ENCODE measurements at regions not wholly inside any gene's neighbourhood (a gene's known extent, or its start where the extent isn't known, plus 50 kb on each side); places are given as distances from the start of the nearest gene placed in this dataset.
"Not testable (repeated sequence)": the region's sequence is repeated elsewhere in the genome, so short reads cannot be mapped to it uniquely, and the experiment has no call there.

GRCh38 chr2:2503864-2504418 lies 172.9 kb upstream of the MYT1L start:
- no peak for DNase-seq (ENCODE audit: low read depth, low spot score)
- no peak overlapping the region for H3K27ac ChIP-seq

GRCh38 chr2:2502201-2502549 lies 171.1 kb upstream of the MYT1L start:
- no peak overlapping the region for H3K27ac ChIP-seq
- DNase-seq (ENCODE audit: low read depth, low spot score), result no peak

GRCh38 chr2:2501454-2502200 lies 170.6 kb upstream of the MYT1L start:
- no peak overlapping the region for H3K27ac ChIP-seq
- no peak for DNase-seq (ENCODE audit: low read depth, low spot score)

GRCh38 chr2:2495606-2496005 lies 164.5 kb upstream of the MYT1L start:
- H3K27ac ChIP-seq, result no peak overlapping the region
- DNase-seq (ENCODE audit: low read depth, low spot score), result no peak

GRCh38 chr2:2493496-2493895 lies 162.4 kb upstream of the MYT1L start:
- no peak overlapping the region for H3K27ac ChIP-seq
- no peak for DNase-seq (ENCODE audit: low read depth, low spot score)

- DNase-seq (ENCODE audit: low read depth, low spot score), result no peak
- H3K27ac ChIP-seq, result no peak overlapping the region
These were observed 161.7 kb upstream of the MYT1L start for GRCh38 chr2:2492800-2493199.

GRCh38 chr2:2491964-2492363 lies 160.9 kb upstream of the MYT1L start:
- no peak for DNase-seq (ENCODE audit: low read depth, low spot score)
- no peak overlapping the region for H3K27ac ChIP-seq

- no peak for DNase-seq (ENCODE audit: low read depth, low spot score)
- no peak overlapping the region for H3K27ac ChIP-seq
These were observed 153.2 kb upstream of the MYT1L start for GRCh38 chr2:2484301-2484700.

GRCh38 chr2:2482851-2483250 lies 151.8 kb upstream of the MYT1L start:
- no peak overlapping the region for H3K27ac ChIP-seq
- DNase-seq (ENCODE audit: low read depth, low spot score), result no peak

- no peak overlapping the region for H3K27ac ChIP-seq
- no peak for DNase-seq (ENCODE audit: low read depth, low spot score)
These were observed 141.8 kb upstream of the MYT1L start for GRCh38 chr2:2472881-2473280.

GRCh38 chr2:2472044-2472443 lies 141.0 kb upstream of the MYT1L start:
- no peak for DNase-seq (ENCODE audit: low read depth, low spot score)

GRCh38 chr2:2466534-2466933 lies 135.5 kb upstream of the MYT1L start:
- no peak for DNase-seq (ENCODE audit: low read depth, low spot score)
- H3K27ac ChIP-seq, result no peak overlapping the region

More at GRCh38 chr2:2472044-2472443, 141.0 kb upstream of the MYT1L start:
- no peak overlapping the region for H3K27ac ChIP-seq

- no peak overlapping the region for H3K27ac ChIP-seq
- no peak for DNase-seq (ENCODE audit: low read depth, low spot score)
These were observed 133.6 kb upstream of the MYT1L start for GRCh38 chr2:2464643-2465042.

- DNase-seq (ENCODE audit: low read depth, low spot score), result no peak
- H3K27ac ChIP-seq, result no peak overlapping the region
These were observed 133.0 kb upstream of the MYT1L start for GRCh38 chr2:2464094-2464493.

- DNase-seq (ENCODE audit: low read depth, low spot score), result peak; percentile 52
These were observed 125.6 kb upstream of the MYT1L start for GRCh38 chr2:2456721-2457120.

GRCh38 chr2:2455151-2455550 lies 124.1 kb upstream of the MYT1L start:
- peak; percentile 48 for DNase-seq (ENCODE audit: low read depth, low spot score)
- peak overlapping the region; percentile 40 for H3K27ac ChIP-seq

More at GRCh38 chr2:2456721-2457120, 125.6 kb upstream of the MYT1L start:
- H3K27ac ChIP-seq, result peak overlapping the region; percentile 18

GRCh38 chr2:2452961-2453360 lies 121.9 kb upstream of the MYT1L start:
- DNase-seq (ENCODE audit: low read depth, low spot score), result no peak
- H3K27ac ChIP-seq, result no peak overlapping the region

- DNase-seq (ENCODE audit: low read depth, low spot score); H3K27ac ChIP-seq: not testable (repeated sequence)
These were observed 120.2 kb upstream of the MYT1L start for GRCh38 chr2:2451275-2451674.

GRCh38 chr2:2448178-2448577 lies 117.1 kb upstream of the MYT1L start:
- no peak overlapping the region for H3K27ac ChIP-seq
- no peak for DNase-seq (ENCODE audit: low read depth, low spot score)

- DNase-seq (ENCODE audit: low read depth, low spot score), result no peak
- H3K27ac ChIP-seq, result no peak overlapping the region
These were observed 91.5 kb upstream of the MYT1L start for GRCh38 chr2:2422621-2423020.

- DNase-seq (ENCODE audit: low read depth, low spot score), result no peak
- H3K27ac ChIP-seq, result no peak overlapping the region
These were observed 82.5 kb upstream of the MYT1L start for GRCh38 chr2:2413525-2413924.

- no peak overlapping the region for H3K27ac ChIP-seq
- no peak for DNase-seq (ENCODE audit: low read depth, low spot score)
These were observed 79.9 kb upstream of the MYT1L start for GRCh38 chr2:2410987-2411386.

Measured in epithelial cell of prostate (primary cell).